ENCODE measurements at regions not wholly inside any gene's neighbourhood (a gene's known extent, or its start where the extent isn't known, plus 50 kb on each side); places are given as distances from the start of the nearest gene placed in this dataset.

- TF ChIP-seq, protein P1, sequence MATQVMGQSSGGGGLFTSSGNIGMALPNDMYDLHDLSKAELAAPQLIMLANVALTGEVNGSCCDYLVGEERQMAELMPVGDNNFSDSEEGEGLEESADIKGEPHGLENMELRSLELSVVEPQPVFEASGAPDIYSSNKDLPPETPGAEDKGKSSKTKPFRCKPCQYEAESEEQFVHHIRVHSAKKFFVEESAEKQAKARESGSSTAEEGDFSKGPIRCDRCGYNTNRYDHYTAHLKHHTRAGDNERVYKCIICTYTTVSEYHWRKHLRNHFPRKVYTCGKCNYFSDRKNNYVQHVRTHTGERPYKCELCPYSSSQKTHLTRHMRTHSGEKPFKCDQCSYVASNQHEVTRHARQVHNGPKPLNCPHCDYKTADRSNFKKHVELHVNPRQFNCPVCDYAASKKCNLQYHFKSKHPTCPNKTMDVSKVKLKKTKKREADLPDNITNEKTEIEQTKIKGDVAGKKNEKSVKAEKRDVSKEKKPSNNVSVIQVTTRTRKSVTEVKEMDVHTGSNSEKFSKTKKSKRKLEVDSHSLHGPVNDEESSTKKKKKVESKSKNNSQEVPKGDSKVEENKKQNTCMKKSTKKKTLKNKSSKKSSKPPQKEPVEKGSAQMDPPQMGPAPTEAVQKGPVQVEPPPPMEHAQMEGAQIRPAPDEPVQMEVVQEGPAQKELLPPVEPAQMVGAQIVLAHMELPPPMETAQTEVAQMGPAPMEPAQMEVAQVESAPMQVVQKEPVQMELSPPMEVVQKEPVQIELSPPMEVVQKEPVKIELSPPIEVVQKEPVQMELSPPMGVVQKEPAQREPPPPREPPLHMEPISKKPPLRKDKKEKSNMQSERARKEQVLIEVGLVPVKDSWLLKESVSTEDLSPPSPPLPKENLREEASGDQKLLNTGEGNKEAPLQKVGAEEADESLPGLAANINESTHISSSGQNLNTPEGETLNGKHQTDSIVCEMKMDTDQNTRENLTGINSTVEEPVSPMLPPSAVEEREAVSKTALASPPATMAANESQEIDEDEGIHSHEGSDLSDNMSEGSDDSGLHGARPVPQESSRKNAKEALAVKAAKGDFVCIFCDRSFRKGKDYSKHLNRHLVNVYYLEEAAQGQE (IDR thresholded peaks at IDR 0.05; ENCODE audit: insufficient read depth in 1 of 2, low read depth in 2 of 2, low read length in 2 of 2): no peak
- no peak for TF ChIP-seq TAF1 (IDR thresholded peaks at IDR 0.05; ENCODE audit: borderline replicate concordance, insufficient read depth, low read length)
- TF ChIP-seq POLR2AphosphoS5 (IDR thresholded peaks at IDR 0.05; ENCODE audit: low read depth, low read length): no peak
- no peak for TF ChIP-seq SIN3A (IDR thresholded peaks at IDR 0.05; ENCODE audit: borderline replicate concordance, insufficient read depth, low read length)
- no peak for TF ChIP-seq FOXP2 (optimal IDR thresholded peaks at IDR 0.05; ENCODE audit: borderline replicate concordance, extremely low read depth, extremely low read length, insufficient read depth)
These were observed 84.7 kb upstream of the BARX2 start for GRCh38 chr11:129290966-129291365.

DNA sequence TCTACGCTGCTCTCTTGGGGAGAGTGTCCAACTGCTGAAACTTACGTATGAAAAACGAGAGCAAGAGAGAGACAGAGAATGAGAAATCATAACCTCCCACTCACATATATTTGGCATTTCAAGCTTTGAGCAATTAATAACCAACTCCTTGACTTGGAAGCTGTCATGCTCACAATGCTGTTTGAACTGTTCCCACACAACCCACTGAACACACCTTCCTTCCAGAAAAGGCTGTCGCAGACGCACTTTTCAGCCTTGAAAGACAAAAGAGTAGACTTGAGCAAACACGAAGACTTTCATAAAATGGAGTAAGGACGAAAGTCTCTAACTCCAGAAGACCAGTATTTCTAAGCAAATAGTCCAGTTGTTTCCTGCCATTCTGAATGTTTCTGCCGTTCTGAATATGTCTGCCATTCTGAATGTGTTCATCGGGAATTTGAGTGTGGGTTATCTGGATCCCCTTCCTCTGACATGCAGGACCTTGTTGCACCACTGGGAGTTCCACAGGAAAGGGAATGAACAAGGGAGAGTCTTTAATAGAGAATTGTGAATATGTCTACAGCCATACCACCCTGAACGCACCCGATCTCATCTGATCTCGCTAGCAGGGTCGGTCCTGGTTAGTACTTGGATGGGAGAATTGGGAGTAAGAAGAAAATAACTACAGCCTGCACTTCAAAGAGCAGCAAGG lies 86.2 kb upstream of the BARX2 start:
- TF ChIP-seq TAF1 (IDR thresholded peaks at IDR 0.05; ENCODE audit: borderline replicate concordance, insufficient read depth, low read length) (no peak), FOXP2 (optimal IDR thresholded peaks at IDR 0.05; ENCODE audit: borderline replicate concordance, extremely low read depth, extremely low read length, insufficient read depth) (no peak), SIN3A (IDR thresholded peaks at IDR 0.05; ENCODE audit: borderline replicate concordance, insufficient read depth, low read length) (no peak), POLR2AphosphoS5 (IDR thresholded peaks at IDR 0.05; ENCODE audit: low read depth, low read length) (no peak)
- TF ChIP-seq, protein P1 (IDR thresholded peaks at IDR 0.05; ENCODE audit: insufficient read depth in 1 of 2, low read depth in 2 of 2, low read length in 2 of 2): no peak

DNA sequence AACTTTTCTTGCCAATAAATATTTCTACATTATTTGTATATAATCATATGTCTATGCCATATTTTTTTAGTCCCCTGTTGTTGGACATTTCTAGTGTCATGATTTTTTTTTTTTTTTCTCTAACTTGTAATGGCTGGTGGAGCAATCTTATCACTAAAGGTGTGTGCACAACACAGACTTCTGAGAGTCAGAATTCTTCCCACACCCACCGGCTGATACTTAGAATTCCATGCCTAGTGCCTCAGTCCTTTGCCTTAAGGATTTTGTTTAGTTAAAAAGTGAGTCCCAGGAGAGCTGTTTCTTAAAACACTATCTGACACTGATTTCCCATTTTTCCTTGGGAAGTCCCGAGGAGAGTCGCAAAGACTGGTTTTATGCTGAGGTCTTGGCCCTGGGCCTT lies 87.7 kb upstream of the BARX2 start:
- no peak for TF ChIP-seq SIN3A (IDR thresholded peaks at IDR 0.05; ENCODE audit: borderline replicate concordance, insufficient read depth, low read length)
- no peak for TF ChIP-seq FOXP2 (optimal IDR thresholded peaks at IDR 0.05; ENCODE audit: borderline replicate concordance, extremely low read depth, extremely low read length, insufficient read depth)
- no peak for TF ChIP-seq POLR2AphosphoS5 (IDR thresholded peaks at IDR 0.05; ENCODE audit: low read depth, low read length)
- no peak for TF ChIP-seq TAF1 (IDR thresholded peaks at IDR 0.05; ENCODE audit: borderline replicate concordance, insufficient read depth, low read length)
- TF ChIP-seq, protein P1 (IDR thresholded peaks at IDR 0.05; ENCODE audit: insufficient read depth in 1 of 2, low read depth in 2 of 2, low read length in 2 of 2): no peak

GRCh38 chr11:129286813-129287212 lies 88.8 kb upstream of the BARX2 start:
- TF ChIP-seq POLR2AphosphoS5 (IDR thresholded peaks at IDR 0.05; ENCODE audit: low read depth, low read length) (no peak), SIN3A (IDR thresholded peaks at IDR 0.05; ENCODE audit: borderline replicate concordance, insufficient read depth, low read length) (no peak), FOXP2 (optimal IDR thresholded peaks at IDR 0.05; ENCODE audit: borderline replicate concordance, extremely low read depth, extremely low read length, insufficient read depth) (no peak), TAF1 (IDR thresholded peaks at IDR 0.05; ENCODE audit: borderline replicate concordance, insufficient read depth, low read length) (no peak)
- TF ChIP-seq, protein P1 (IDR thresholded peaks at IDR 0.05; ENCODE audit: insufficient read depth in 1 of 2, low read depth in 2 of 2, low read length in 2 of 2): no peak
